ENCODE measurements at regions not wholly inside any gene's neighbourhood (a gene's known extent, or its start where the extent isn't known, plus 50 kb on each side); places are given as distances from the start of the nearest gene placed in this dataset.
"Not testable (repeated sequence)": the region's sequence is repeated elsewhere in the genome, so short reads cannot be mapped to it uniquely, and the experiment has no call there.

DNA sequence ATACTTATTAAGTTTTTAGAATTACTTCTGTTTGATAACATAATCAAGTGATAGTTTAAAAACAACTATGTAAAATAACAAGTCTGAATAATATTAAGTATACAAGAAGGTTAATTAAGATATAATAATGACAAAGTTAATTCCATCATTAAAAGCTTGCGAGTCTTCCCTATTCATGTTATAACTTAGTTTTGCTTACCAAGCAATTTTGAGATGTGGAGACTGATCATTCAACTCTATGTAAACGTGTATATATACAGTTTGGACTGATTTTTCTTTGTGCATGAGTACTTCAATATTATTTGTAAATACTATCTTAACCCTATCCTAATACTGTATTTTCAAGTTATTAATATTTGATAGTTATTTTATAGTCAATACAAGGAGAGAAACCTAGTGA lies 870.9 kb downstream of the GBE1 start:
- DNase-seq, result no peak

DNA sequence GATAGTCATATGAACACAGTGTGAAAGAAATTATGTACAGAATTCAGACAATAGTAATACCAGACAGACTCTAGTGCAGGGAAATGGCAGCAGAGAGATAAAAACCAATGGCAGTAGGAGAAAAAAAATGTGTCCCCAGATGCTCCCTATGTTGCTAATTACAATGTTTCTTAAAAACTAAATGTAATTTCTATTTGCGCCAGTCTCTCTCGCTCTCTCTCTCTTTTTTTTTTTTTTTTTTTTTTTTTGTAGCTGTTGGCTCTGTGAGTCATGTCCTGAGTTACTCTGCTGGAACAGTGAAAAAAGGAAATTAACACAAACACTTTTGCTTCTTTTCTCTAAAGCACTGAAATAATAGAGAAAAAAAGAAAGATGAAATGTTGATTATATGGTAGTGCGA lies 871.9 kb downstream of the GBE1 start:
- DNase-seq, result no peak

DNA sequence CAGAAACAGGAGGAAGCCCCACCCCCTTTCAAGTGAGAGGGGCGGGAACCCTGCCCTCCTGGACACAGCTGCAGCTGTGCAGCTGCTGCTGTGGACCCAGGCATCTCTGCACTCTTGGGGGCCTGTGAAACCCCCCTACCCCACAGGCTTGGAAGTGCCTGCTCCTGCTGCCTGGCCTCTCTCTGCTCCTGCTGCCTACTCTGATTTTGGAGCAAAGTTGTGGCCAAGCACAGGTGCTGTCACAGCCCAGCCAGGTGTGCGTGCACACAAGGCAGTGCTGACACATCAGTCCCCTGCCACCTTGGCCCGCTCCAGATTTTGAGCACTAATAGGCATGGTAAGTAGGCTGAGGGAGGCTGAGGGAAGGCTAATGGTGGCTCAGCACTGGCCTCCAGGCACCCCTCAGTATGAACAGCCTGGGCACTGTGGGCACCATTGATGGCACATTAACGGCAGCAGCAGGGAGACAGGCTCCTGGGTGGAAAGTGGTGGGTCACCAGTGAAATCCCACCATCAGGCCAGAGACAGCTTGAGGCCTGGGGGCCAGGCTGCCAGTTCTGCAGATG lies 890.9 kb downstream of the GBE1 start:
- DNase-seq, result no peak

DNA sequence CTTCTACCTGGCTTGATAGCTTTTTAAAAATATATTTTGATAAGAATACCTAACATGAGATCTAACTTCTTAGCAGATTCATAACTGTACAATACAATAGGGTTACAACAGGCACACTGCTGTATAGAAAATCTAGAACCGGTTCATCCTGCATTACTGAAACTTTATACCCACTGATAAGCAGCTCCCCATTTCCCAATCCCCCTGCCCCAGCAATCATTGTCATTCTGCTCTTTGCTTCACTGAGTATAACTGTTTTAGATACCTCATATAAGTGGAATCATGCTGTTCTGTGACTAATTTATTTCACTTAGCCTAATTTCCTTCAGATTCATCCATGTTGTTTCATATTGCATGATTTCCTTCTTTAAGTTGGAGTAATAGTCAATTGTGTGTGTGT lies 906.0 kb downstream of the GBE1 start:
- no peak for DNase-seq

DNA sequence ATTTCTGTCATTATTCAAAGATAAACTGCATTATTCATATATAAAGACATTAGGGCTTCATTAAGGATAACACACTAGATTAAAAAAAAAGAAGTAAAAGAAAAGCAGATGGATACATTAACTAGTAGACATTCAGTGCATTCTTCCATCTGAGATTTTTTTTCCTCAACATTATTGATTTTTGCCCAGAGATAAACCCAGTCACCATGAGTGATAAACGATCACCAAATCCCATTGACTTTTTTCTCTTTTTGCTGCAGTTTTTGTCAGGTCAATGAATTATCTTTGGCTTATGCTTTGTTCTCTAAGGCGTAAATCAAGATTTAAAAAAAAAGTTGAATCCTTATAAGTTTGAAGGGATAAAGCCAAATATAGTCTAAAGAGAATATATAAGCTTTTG lies 925.0 kb downstream of the GBE1 start:
- no peak for DNase-seq

DNA sequence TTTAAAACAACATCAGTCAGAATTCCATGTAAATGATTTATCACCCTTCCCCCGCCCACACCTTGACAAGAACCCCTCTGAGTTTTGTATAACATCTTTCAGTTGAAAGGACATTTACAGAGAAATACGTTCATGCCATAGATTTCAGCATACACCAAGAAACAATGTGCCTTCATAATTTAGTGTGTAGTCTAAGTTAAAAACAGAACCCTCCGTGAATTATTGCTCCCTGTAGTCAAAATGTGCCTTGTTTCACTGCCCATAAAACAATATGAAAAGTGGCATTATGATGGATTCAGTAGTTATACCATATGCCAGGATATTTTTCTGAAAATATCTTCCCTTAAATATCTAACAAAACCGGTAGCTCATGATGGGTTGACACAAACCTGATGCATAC lies 953.9 kb downstream of the GBE1 start:
- DNase-seq, result no peak

DNA sequence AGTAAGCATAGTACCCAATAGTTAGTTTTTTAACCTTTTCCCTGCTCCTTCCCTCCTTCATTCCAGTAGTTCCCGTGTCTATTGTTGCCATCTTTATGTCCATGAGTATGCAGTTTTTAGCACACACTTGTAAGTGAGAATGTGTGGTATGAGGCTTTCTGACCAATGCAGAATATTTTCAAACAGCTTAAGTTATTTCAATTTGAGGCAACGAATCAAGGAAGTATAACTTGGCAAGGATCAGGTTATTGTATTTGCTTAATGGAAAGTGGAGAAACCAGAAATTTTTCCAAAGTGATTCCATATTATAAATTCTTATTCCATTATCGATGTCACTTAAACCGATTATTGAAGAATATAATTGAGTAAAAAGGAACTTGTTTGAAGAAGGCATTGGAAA lies 954.8 kb downstream of the GBE1 start:
- no peak for DNase-seq

DNA sequence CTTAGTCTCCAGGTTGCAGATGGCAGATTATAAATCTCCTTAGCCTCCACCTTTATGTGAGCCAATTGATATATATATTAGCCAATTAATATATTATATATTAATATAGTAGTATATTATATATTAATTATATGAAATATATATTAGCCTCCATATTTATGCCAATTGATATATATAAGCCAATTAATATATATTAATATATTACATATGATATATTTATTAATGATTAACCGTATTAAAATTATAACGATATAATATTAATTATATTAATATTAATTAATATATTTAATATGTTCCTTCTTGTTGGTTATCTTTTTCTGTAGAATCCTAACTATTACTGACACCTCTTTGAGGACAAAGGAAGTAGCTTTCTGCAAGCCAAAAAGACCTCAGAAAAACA lies 972.5 kb downstream of the GBE1 start:
- DNase-seq, result no peak

DNA sequence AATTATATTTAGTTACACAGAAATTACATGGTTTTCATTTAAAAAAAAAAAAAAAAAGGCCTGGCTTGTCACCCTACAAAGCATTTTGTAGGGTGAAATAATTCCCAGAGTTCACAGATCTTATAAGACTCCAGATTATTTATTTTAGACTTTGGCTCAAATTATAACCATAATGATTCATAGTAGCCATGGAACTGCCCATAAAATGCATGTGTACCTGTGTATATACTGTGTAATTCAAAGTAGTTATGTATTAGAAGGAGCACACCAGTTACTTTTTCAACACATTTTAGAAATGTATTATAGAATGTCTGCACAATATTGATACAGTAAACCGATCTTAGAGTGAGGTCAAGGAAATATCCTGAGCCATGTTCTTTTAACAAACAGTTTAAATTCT lies 975.6 kb downstream of the GBE1 start:
- DNase-seq, result no peak

DNA sequence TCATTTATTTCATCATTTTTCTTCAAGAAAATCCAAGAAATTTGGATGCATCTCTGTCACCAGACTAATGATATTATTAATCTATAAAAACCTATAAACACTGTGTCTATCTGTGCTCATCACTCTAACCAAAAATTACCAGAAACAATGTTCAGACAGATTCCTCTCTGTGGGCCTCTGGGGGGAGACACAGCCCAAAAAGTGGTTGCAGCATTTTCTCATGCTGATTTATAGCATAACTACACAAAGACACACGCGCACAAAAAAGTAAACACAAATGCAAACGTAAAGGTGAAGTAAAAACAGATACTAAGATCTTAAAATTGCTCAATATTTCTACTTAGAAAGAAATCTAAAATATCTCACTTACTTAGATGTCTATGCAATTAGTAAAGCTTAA lies 976.0 kb downstream of the GBE1 start:
- DNase-seq, result no peak

DNA sequence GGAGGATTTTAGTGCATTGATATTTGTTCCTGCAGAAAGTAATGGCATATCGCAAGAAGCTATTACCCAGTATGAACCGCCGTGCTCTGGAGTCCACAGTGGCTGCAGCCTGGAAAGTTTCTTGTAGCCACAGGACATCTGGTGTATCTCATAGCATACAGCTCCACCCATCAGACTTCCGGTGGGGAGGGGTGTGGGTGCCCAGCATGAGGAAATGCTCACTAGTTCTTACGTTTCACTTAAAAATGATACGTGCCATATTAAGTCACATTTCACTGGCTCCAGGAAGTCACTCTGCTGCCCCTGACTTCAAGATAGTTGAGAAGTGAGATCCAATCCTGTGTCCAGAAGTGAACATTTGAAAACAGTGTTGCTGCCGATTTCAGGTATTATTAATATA lies 990.4 kb downstream of the GBE1 start:
- no peak for DNase-seq

DNA sequence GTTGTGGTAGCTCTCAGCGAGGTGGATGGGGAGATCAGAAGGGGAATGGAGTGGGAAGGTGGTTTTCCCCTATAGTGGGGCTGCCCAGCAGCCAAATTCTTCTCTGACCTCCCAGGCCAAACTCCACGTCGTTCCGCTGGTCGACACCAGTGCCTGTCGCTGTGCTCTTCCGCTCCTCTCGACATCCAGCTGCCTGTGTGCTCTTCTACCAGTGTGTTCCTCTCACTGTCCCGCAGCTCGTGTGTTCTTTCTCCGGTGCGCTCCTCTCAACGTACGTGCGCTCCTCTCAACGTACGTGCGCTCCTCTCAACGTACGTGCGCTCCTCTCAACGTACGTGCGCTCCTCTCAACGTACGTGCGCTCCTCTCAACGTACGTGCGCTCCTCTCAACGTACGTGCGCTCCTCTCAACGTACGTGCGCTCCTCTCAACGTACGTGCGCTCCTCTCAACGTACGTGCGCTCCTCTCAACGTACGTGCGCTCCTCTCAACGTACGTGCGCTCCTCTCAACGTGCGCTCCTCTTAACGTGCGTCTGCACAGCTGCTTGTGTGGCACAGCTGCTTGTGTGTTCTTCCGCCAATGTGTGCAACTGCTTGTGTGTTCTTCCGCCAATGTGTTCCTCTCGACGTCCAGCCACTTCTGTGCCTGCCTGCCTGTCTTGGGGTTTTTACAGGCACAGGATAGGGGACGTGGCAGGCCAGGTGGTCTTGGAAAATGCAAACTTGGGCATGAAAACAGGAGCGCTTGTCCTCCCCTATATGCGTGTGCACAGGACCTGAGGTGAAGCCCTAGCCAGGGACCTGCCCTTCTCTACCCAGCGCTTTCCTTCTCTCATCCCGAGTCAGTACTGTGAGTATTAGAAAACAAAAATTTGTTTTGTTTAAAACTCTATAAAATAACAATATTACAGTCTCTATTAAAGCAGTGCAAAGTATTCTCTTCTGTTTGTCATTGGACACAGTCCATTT lies 991.1 kb downstream of the GBE1 start:
- DNase-seq, result no peak

DNA sequence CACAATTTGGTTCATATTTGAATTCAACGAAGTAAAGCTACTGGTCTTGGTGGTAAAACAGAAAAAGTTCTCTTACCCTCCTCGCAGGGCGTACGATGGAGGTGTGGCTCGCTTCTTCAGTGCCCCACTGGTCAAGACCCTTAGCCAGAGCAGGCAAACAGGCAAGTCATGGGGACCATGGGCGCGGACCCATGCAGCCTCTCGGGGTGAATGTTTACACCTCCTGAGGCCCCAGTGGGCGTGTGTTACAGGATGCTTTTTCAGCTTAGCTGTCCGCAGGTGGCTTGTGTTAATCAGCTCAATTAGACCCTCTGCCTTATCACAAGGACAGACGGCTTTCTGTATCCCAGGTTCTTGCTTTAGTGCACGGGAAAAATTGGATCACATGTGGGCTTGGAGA lies 991.8 kb downstream of the GBE1 start:
- no peak for DNase-seq

DNA sequence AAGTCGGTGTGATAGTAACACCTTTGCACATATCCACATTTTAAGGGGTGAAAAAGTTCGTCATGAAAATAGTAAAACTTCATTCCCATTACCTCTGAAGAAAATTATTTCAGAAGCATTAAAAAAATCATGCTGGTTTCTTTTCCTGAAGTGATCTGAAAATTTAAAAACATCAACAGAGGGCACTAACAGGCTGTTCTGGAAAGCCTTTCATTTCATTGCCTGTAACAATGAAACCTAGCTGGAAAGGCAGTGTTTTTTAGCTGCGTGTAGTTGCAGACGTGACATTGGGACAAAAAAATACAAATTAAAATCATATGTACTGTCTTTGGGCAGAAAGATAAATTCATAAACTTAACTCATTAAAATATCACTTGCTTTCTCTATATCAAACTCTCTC lies 993.8 kb downstream of the GBE1 start:
- DNase-seq, result no peak

DNA sequence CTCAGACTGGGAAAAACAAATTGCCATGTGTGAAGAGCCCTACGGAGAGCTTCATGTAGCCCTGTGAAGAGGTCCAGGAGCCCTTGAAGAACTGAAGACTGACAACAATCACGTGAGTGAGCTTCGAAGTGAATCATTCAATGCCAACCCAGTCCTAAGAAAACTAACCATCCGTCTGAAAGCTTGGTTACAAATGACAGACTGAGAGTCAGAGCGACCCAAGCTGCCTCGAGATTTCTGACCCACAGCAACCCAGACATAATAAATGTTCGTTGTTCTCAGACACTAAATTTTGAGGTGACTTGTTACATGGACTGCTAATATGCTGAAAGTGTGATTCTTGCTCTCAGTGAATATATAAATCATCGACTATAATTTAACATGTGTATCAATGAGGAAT lies 987.2 kb upstream of the ROBO1 start:
- DNase-seq, result no peak

DNA sequence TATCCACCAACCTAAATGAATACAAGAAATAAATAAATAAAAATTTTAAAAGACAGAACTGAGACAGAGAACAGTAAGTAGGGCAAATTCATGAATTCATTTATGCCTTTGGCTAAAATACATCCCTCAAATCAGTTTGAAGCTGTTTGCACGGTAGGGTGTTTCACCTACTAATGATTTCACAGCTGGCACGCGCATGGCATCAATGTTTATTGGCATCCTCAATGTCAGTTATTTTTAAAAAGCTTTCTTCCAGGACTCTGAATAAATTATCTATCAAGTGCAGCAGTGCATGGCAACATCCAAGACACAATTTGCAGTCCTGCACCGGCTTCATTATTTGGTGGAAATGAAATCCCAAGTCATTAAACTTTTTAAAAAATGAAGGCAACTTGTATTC lies 985.2 kb upstream of the ROBO1 start:
- no peak for DNase-seq

DNA sequence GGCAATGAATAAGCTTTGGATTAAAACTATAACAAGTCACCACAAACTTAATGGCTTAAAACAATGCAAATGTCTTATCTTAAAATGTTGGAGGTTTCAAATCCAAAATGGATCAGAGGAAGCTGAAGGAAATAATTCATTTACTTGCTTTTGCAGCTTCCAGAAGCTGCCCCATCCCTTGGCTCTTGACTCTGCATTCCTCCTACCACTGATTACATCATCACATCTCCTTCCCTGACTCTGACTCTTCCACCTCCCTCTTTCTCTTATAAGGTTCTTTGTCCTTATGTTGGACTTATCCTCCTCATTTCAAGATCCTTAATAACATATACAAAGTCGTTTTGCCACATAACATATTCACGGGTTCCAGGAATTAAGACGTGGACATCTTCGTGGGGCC lies 982.8 kb upstream of the ROBO1 start:
- DNase-seq, result no peak

DNA sequence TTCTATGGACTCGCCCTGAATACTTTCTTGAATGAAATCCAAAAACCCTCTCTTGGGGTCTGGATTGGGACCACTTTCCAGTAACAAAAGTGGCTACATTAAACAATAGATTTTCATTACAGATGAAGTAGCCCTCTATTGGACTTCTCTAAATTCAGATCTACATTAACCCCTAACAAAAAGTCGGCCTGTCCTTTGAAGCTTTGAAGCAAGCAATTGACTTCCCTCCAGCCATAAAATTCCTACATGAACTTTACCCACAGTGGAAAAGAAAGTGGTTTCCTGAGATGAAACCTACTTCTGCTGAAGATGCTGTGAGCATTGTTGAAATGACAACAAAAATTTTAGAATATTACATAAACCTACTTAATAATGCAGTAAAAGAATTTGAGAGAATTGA lies 967.1 kb upstream of the ROBO1 start:
- no peak for DNase-seq

DNA sequence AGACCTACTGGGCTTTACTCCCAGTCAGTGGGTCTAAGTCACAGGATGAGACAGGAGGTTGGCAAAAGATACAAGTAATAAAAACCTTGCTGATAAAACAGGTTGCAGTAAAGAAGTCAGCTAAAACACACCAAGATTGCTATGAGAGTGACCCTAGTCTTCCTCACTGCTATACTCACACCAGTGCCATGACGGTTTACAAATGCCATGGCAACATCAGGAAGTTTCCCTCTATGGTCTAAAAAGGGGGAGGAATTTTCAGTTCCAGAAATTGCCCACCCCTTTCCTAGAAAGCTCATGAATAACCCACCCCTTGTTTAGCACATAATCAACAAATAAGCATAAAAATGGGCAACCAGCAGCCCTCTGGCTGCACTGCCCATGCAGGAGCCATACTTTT lies 966.7 kb upstream of the ROBO1 start:
- no peak for DNase-seq

DNA sequence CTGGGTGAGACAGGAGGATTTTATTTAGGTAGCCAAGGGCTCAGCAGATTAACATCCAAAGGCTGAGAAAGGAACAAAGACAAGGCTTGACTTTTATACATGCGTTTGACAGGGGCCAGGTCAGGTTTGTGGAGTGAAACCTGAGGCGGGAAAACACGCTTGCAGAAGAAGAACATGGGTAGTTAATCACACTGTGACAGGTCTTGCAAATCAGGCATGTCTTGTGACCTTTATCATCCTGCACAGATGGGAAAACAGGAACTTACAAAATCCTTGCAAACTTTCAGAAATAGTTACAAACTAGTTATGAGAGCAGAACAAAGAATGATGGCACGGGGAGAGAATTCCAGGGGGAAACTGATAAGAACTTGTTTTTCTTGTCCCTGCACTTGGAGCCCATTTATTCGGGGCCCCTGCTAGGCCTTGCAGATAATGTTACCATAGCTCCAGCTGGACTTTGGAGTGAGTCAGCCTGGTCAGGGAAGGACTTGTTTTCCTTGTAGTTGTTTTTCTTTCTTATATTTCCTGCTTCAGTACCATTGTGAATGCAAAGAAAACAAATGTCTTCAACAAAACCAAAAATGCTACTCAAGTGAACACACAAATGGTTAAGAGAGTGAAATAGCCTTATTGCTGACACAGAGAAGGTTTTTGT lies 965.9 kb upstream of the ROBO1 start:
- no peak for DNase-seq

DNA sequence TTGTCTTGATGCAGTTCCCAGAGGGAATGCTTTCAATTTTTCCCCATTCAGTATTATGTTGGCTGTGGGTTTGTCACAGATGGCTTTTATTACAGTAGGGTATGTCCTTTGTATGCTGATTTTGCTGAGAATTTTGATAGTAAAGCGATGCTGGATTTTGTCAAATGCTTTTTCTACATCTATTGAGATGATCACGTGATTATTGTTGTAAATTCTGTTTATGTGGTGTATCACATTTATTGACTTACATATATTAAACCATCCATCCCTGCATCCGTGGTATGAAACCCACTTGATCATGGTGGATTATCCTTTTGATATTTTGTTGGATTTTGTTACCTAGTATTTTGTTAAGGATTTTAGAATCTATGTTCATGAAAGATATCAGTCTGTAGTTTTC lies 959.8 kb upstream of the ROBO1 start:
- not testable (repeated sequence) for DNase-seq

DNA sequence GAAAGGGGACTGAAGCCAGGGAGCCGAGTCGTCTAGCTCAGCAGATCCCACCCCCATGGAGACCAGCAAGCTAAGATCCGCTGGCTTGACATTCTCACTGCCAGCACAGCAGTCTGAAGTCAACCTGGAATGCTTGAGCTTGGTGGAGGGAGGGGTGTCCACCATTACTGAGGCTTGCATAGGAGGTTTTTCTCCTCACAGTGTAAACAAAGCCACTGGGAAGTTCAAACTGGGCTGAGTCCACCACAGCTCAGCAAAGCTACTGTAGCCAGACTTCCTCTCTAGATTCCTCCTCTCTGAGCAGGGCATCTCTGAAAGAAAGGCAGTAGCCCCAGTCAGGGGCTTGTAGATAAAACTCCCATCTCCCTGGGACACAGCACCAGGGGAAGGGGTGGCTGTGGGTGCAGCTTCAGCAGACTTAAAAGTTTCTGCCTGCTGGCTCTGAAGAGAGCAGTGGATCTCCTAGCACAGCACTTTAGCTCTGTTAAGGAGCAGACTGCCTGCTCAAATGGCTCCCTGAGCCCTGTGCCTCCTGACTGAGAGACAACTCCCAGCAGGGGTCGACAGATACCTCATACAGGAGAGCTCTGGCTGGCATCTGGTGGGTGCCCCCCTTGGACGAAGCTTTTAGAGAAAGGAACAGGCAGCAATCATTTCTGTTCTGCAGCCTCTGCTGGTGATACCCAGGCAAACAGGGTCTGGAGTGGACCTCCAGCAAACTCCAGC lies 942.0 kb upstream of the ROBO1 start:
- not testable (repeated sequence) for DNase-seq

DNA sequence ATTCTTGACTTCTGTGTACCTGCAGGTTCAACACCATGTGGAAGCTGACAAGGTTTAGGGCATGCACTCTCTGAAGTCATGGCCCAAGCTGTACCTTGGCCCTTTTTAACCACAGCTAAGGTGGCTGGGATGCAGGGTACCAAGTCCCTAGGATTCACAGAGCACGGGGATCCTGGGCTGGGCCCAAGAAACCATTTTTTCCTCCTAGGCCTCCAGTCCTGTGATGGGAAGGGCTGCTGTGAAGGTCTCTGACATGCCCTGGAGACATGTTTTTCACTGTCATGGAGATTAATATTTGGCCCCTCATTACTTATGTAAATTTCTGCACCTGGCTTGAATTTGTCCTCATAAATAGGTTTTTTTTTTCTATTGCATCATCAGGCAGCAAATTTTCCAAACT lies 937.5 kb upstream of the ROBO1 start:
- DNase-seq, result no peak

DNA sequence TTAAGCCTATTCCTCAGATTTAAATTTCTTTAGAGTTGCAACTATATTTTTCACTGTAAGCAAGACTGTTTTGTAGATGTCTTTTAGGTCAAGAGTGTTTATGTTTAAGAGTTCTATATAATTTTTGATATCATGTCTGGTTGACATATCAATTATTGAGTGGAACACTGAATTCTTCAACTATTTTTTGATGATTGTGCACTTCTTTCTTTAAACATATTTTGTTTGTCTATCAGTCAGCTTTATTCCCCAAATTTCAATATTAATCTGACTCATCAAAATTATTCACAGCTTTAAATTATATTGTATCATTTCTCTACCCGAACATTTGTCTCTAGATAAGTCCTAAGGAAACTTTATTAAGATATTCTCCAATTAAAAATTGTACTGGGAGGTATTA lies 933.6 kb upstream of the ROBO1 start:
- DNase-seq, result no peak

All from amniotic stem cell (primary cell).